ENCODE measurements at regions not wholly inside any gene's neighbourhood (a gene's known extent, or its start where the extent isn't known, plus 50 kb on each side); places are given as distances from the start of the nearest gene placed in this dataset.

- Histone ChIP-seq H3K4me2 (ENCODE audit: insufficient read depth, low read length, poor library complexity, severe bottlenecking) (no peak overlapping the region), H2BK15ac (ENCODE audit: low read length) (no peak overlapping the region), H3K27ac (replicated peaks; ENCODE audit: low read length) (no peak overlapping the region), H4K91ac (ENCODE audit: low read depth, low read length, poor library complexity) (no peak overlapping the region), H3K9ac (ENCODE audit: low read depth, low read length, poor library complexity) (no peak overlapping the region), H2AK5ac (ENCODE audit: low read depth, low read length) (no peak overlapping the region), H2BK120ac (ENCODE audit: low read depth, low read length) (peak overlapping the region; percentile 6), H3K79me1 (ENCODE audit: low read depth, low read length) (no peaks in the 10 kb centered on the region), H3K4ac (ENCODE audit: low read length) (no peak overlapping the region), H2BK5ac (ENCODE audit: low read length) (no peak overlapping the region), H3K4me1 (ENCODE audit: control insufficient read depth in 2 of 2, insufficient read depth in 1 of 2, low read depth in 1 of 2, low read length in 2 of 2) (peaks cover 6 to 12% of the 10 kb centered on the region in 2 donors), H4K8ac (ENCODE audit: low read depth, low read length) (no peak overlapping the region), H2AFZ (ENCODE audit: low read length) (no peak overlapping the region), H3K14ac (ENCODE audit: low read length) (peak overlapping the region; percentile 51), H3K36me3 (replicated peaks in 1 of 2; ENCODE audit: control insufficient read depth in 2 of 2, insufficient read depth in 2 of 2, low read length in 2 of 2) (peaks cover 8 to 23% of the 10 kb centered on the region in 2 donors), H3K23ac (ENCODE audit: low read depth, low read length, poor library complexity) (no peak overlapping the region), H3K18ac (ENCODE audit: low read length) (peak overlapping the region; percentile 67), H2BK12ac (ENCODE audit: low read length) (no peak overlapping the region), H3K9me3 (replicated peaks in 1 of 2; ENCODE audit: control insufficient read depth in 2 of 2, insufficient read depth in 1 of 2, low read depth in 1 of 2, low read length in 2 of 2) (peaks cover 4% of the 10 kb centered on the region in 2 donors), H3K27me3 (ENCODE audit: control insufficient read depth in 3 of 3, insufficient read depth in 3 of 3, low read depth in 1 of 3, low read length in 3 of 3) (no peaks in the 10 kb centered on the region), H3K4me3 (ENCODE audit: low read length in 2 of 2) (no peak overlapping the region)
- no peak for DNase-seq (ENCODE audit: low spot score)
- no CpG with 5 or more reads among the region's 22 CpGs for WGBS, 2 donors (ENCODE audit: extremely low coverage in 2 of 2, insufficient read length in 2 of 2, insufficient replicate concordance in 1 of 2)
Observed at GRCh38 chr15:62840526-62841268, 201.8 kb upstream of the TPM1 start.

- no CpG with 5 or more reads among the region's 10 CpGs for WGBS, 2 donors (ENCODE audit: extremely low coverage in 2 of 2, insufficient read length in 2 of 2, insufficient replicate concordance in 1 of 2)
Observed at GRCh38 chr15:62841269-62841628, 201.3 kb upstream of the TPM1 start.

GRCh38 chr15:62841891-62842559 lies 200.5 kb upstream of the TPM1 start:
- no peaks in the 10 kb centered on the region for H3K79me1 ChIP-seq (ENCODE audit: low read depth, low read length)
- H3K27me3 ChIP-seq (ENCODE audit: control insufficient read depth in 3 of 3, insufficient read depth in 3 of 3, low read depth in 1 of 3, low read length in 3 of 3): no peaks in the 10 kb centered on the region
- no peak overlapping the region for H2BK120ac ChIP-seq (ENCODE audit: low read depth, low read length)
- no peak overlapping the region for H2BK15ac ChIP-seq (ENCODE audit: low read length)
- no peak overlapping the region for H3K4ac ChIP-seq (ENCODE audit: low read length)
- peaks cover 10 to 17% of the 10 kb centered on the region in 2 donors for H3K4me1 ChIP-seq (ENCODE audit: control insufficient read depth in 2 of 2, insufficient read depth in 1 of 2, low read depth in 1 of 2, low read length in 2 of 2)
- no peak overlapping the region for H3K18ac ChIP-seq (ENCODE audit: low read length)
- H2BK5ac ChIP-seq (ENCODE audit: low read length): no peak overlapping the region
- H4K8ac ChIP-seq (ENCODE audit: low read depth, low read length): no peak overlapping the region
- peaks cover 0 to 4% of the 10 kb centered on the region in 2 donors for H3K9me3 ChIP-seq (replicated peaks in 1 of 2; ENCODE audit: control insufficient read depth in 2 of 2, insufficient read depth in 1 of 2, low read depth in 1 of 2, low read length in 2 of 2)
- H4K91ac ChIP-seq (ENCODE audit: low read depth, low read length, poor library complexity): no peak overlapping the region
- peaks cover 2 to 16% of the 10 kb centered on the region in 2 donors for H3K36me3 ChIP-seq (replicated peaks in 1 of 2; ENCODE audit: control insufficient read depth in 2 of 2, insufficient read depth in 2 of 2, low read length in 2 of 2)
- H3K4me2 ChIP-seq (ENCODE audit: insufficient read depth, low read length, poor library complexity, severe bottlenecking): no peak overlapping the region
- H2BK12ac ChIP-seq (ENCODE audit: low read length): no peak overlapping the region
- WGBS, 2 donors (ENCODE audit: extremely low coverage in 2 of 2, insufficient read length in 2 of 2, insufficient replicate concordance in 1 of 2): no CpG with 5 or more reads among the region's 10 CpGs
- no peak overlapping the region for H3K27ac ChIP-seq (replicated peaks; ENCODE audit: low read length)
- no peak overlapping the region for H2AFZ ChIP-seq (ENCODE audit: low read length)
- no peak overlapping the region for H3K9ac ChIP-seq (ENCODE audit: low read depth, low read length, poor library complexity)
- DNase-seq (ENCODE audit: low spot score): no peak
- no peak overlapping the region for H3K4me3 ChIP-seq (ENCODE audit: low read length in 2 of 2)
- no peak overlapping the region for H3K14ac ChIP-seq (ENCODE audit: low read length)
- H2AK5ac ChIP-seq (ENCODE audit: low read depth, low read length): no peak overlapping the region
- H3K23ac ChIP-seq (ENCODE audit: low read depth, low read length, poor library complexity): no peak overlapping the region

More at GRCh38 chr15:62841269-62841628, 201.3 kb upstream of the TPM1 start:
- H3K18ac ChIP-seq (ENCODE audit: low read length): peak overlapping the region; percentile 11
- H3K14ac ChIP-seq (ENCODE audit: low read length): no peak overlapping the region
- peaks cover 4 to 18% of the 10 kb centered on the region in 2 donors for H3K36me3 ChIP-seq (replicated peaks in 1 of 2; ENCODE audit: control insufficient read depth in 2 of 2, insufficient read depth in 2 of 2, low read length in 2 of 2)
- no peak overlapping the region for H4K8ac ChIP-seq (ENCODE audit: low read depth, low read length)
- H3K4ac ChIP-seq (ENCODE audit: low read length): no peak overlapping the region
- H2BK15ac ChIP-seq (ENCODE audit: low read length): no peak overlapping the region
- no peaks in the 10 kb centered on the region for H3K27me3 ChIP-seq (ENCODE audit: control insufficient read depth in 3 of 3, insufficient read depth in 3 of 3, low read depth in 1 of 3, low read length in 3 of 3)
- no peak for DNase-seq (ENCODE audit: low spot score)
- H3K9ac ChIP-seq (ENCODE audit: low read depth, low read length, poor library complexity): no peak overlapping the region
- no peak overlapping the region for H3K4me3 ChIP-seq (ENCODE audit: low read length in 2 of 2)
- peaks cover 1 to 4% of the 10 kb centered on the region in 2 donors for H3K9me3 ChIP-seq (replicated peaks in 1 of 2; ENCODE audit: control insufficient read depth in 2 of 2, insufficient read depth in 1 of 2, low read depth in 1 of 2, low read length in 2 of 2)
- no peak overlapping the region for H3K23ac ChIP-seq (ENCODE audit: low read depth, low read length, poor library complexity)
- no peaks in the 10 kb centered on the region for H3K79me1 ChIP-seq (ENCODE audit: low read depth, low read length)
- peaks cover 10 to 15% of the 10 kb centered on the region in 2 donors for H3K4me1 ChIP-seq (ENCODE audit: control insufficient read depth in 2 of 2, insufficient read depth in 1 of 2, low read depth in 1 of 2, low read length in 2 of 2)
- no peak overlapping the region for H4K91ac ChIP-seq (ENCODE audit: low read depth, low read length, poor library complexity)
- H2AFZ ChIP-seq (ENCODE audit: low read length): no peak overlapping the region
- H2AK5ac ChIP-seq (ENCODE audit: low read depth, low read length): no peak overlapping the region
- no peak overlapping the region for H3K4me2 ChIP-seq (ENCODE audit: insufficient read depth, low read length, poor library complexity, severe bottlenecking)
- no peak overlapping the region for H2BK5ac ChIP-seq (ENCODE audit: low read length)
- H2BK12ac ChIP-seq (ENCODE audit: low read length): no peak overlapping the region
- H2BK120ac ChIP-seq (ENCODE audit: low read depth, low read length): peak overlapping the region; percentile 6
- no peak overlapping the region for H3K27ac ChIP-seq (replicated peaks; ENCODE audit: low read length)

- Histone ChIP-seq H3K9me3 (replicated peaks in 1 of 2; ENCODE audit: control insufficient read depth in 2 of 2, insufficient read depth in 1 of 2, low read depth in 1 of 2, low read length in 2 of 2) (peaks cover 0 to 8% of the 10 kb centered on the region in 2 donors), H2AK5ac (ENCODE audit: low read depth, low read length) (no peak overlapping the region), H3K9ac (ENCODE audit: low read depth, low read length, poor library complexity) (no peak overlapping the region), H3K27ac (replicated peaks; ENCODE audit: low read length) (no peak overlapping the region), H4K91ac (ENCODE audit: low read depth, low read length, poor library complexity) (no peak overlapping the region), H3K18ac (ENCODE audit: low read length) (no peak overlapping the region), H3K27me3 (ENCODE audit: control insufficient read depth in 3 of 3, insufficient read depth in 3 of 3, low read depth in 1 of 3, low read length in 3 of 3) (no peaks in the 10 kb centered on the region), H4K8ac (ENCODE audit: low read depth, low read length) (no peak overlapping the region), H2AFZ (ENCODE audit: low read length) (no peak overlapping the region), H3K23ac (ENCODE audit: low read depth, low read length, poor library complexity) (no peak overlapping the region), H3K4me3 (ENCODE audit: low read length in 2 of 2) (no peak overlapping the region), H2BK15ac (ENCODE audit: low read length) (no peak overlapping the region), H3K4ac (ENCODE audit: low read length) (no peak overlapping the region), H3K4me2 (ENCODE audit: insufficient read depth, low read length, poor library complexity, severe bottlenecking) (no peak overlapping the region), H3K14ac (ENCODE audit: low read length) (no peak overlapping the region), H3K79me1 (ENCODE audit: low read depth, low read length) (no peaks in the 10 kb centered on the region), H2BK120ac (ENCODE audit: low read depth, low read length) (no peak overlapping the region), H3K4me1 (ENCODE audit: control insufficient read depth in 2 of 2, insufficient read depth in 1 of 2, low read depth in 1 of 2, low read length in 2 of 2) (peaks cover 10 to 17% of the 10 kb centered on the region in 2 donors), H2BK5ac (ENCODE audit: low read length) (no peak overlapping the region), H2BK12ac (ENCODE audit: low read length) (no peak overlapping the region), H3K36me3 (replicated peaks in 1 of 2; ENCODE audit: control insufficient read depth in 2 of 2, insufficient read depth in 2 of 2, low read length in 2 of 2) (peaks cover 2 to 16% of the 10 kb centered on the region in 2 donors)
- no CpG with 5 or more reads among the region's 5 CpGs for WGBS, 2 donors (ENCODE audit: extremely low coverage in 2 of 2, insufficient read length in 2 of 2, insufficient replicate concordance in 1 of 2)
- DNase-seq (ENCODE audit: low spot score): no peak
Observed at GRCh38 chr15:62843311-62843710, 199.2 kb upstream of the TPM1 start.
